ENCODE measurements at regions not wholly inside any gene's neighbourhood (a gene's known extent, or its start where the extent isn't known, plus 50 kb on each side); places are given as distances from the start of the nearest gene placed in this dataset.

DNA sequence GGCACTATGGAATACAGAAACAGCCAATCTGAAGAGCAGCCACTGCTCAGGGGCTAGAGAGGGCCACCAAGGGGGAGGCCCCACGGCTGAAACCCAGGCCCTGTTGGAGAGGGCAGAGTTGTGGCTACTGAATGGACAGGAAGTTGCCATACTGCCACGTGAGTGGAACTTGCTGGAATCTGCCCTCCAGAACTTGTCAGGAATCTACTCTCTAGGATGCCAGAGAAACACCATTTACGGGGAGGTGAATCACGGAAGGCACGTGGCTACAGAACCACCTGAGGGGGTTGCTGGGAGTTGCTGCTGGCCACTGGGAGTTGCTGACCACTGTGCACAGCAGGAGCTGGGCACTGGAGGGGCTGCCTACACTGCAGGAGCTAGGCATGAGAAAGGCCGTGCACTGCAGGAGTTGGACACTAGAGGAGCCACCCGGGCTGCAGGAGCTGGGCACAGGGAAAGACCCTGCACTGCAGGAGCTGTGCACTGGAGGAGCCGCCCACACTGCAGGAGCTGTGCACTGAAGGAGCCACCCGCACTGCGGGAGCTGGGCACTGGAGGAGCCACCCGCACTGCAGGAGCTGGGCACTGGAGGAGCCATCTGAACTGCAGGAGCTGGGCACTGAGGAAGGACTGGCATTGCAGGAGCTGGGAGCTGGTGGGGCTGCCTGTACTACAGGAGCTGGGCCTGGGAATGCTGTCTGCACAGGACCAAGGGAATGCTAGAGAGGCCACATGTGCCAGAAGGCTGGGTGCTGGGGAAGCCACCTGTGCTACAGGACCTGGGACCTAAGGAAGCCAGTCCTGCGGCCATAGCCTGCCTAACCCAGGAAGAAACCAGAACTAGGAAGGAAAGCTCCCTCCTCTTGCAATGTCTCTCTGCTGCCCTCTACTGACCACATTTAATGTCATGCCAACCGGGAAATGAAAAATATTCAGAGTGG, 343.4 kb downstream of the MATN1 start:
- Histone ChIP-seq H3K9ac (ENCODE audit: insufficient read depth in 1 of 2, low read length in 2 of 2) (no peak overlapping the region), H3K4me1 (ENCODE audit: control insufficient read depth in 5 of 5, insufficient read depth in 5 of 5, low read length in 5 of 5) (peaks cover 0 to 18% (median 3%) of the 10 kb centered on the region in 5 donors), H3K27ac (ENCODE audit: low read depth in 1 of 2, low read length in 1 of 2) (no peak overlapping the region), H3K27me3 (ENCODE audit: control insufficient read depth in 3 of 3, insufficient read depth in 3 of 3, low read length in 2 of 3) (no peaks in the 10 kb centered on the region), H3K36me3 (ENCODE audit: control insufficient read depth in 4 of 4, insufficient read depth in 4 of 4, low read length in 4 of 4) (no peaks in the 10 kb centered on the region), H3K4me3 (no peak overlapping the region), H3K9me3 (ENCODE audit: control insufficient read depth in 4 of 4, insufficient read depth in 3 of 4, low read length in 3 of 4) (no peaks in the 10 kb centered on the region)
- DNase-seq, result peak; percentile 51 to 84 (median 80)
- TF ChIP-seq, protein P1, sequence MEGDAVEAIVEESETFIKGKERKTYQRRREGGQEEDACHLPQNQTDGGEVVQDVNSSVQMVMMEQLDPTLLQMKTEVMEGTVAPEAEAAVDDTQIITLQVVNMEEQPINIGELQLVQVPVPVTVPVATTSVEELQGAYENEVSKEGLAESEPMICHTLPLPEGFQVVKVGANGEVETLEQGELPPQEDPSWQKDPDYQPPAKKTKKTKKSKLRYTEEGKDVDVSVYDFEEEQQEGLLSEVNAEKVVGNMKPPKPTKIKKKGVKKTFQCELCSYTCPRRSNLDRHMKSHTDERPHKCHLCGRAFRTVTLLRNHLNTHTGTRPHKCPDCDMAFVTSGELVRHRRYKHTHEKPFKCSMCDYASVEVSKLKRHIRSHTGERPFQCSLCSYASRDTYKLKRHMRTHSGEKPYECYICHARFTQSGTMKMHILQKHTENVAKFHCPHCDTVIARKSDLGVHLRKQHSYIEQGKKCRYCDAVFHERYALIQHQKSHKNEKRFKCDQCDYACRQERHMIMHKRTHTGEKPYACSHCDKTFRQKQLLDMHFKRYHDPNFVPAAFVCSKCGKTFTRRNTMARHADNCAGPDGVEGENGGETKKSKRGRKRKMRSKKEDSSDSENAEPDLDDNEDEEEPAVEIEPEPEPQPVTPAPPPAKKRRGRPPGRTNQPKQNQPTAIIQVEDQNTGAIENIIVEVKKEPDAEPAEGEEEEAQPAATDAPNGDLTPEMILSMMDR (IDR thresholded peaks at IDR 0.05; ENCODE audit: control extremely low read depth, extremely low read depth), result peak; percentile 86
- ATAC-seq (ENCODE audit: insufficient read depth, low FRiP score), result no peak
- WGBS, 2 donors, result 46 to 60% methylated on average over 12 to 13 of the region's 13 CpGs

DNA sequence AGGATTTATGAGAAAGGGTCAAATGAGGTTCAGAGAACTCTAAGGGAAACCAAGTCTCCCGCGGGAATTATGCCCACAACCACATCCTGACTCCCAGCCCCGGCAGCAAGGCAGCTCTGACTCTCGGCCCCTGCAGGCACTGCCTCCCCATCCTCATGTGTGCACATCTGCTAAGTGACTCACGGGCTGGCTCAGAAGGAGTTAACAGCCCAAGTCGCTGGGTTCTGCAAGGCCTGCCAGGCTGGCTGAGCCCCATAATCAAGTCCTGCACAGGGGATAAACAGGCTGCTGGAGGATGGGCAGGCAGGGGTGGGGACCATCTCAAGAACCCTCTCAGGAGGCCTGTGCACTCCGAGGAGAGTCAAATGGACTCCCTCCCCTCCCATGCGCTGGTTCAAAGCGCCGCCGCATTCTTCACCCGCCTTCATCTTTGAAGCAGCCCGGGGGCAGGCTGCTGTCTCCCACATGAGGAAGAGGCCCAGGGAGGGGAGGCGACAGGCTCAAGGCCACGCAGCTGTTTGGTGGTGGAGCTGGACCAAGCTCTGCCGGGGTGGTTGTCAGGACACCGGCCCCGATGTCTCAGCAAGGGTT, 344.3 kb downstream of the MATN1 start:
- H3K36me3 ChIP-seq (ENCODE audit: control insufficient read depth in 4 of 4, insufficient read depth in 4 of 4, low read length in 4 of 4), result no peaks in the 10 kb centered on the region
- no peaks in the 10 kb centered on the region for H3K27me3 ChIP-seq (ENCODE audit: control insufficient read depth in 3 of 3, insufficient read depth in 3 of 3, low read length in 2 of 3)
- 23 to 35% methylated on average over 18 of the region's 18 CpGs for WGBS, 2 donors
- no peak overlapping the region for H3K27ac ChIP-seq (ENCODE audit: low read depth in 1 of 2, low read length in 1 of 2)
- DNase-seq, result peak; percentile 75 to 85 (median 81)
- no peaks in the 10 kb centered on the region for H3K9me3 ChIP-seq (ENCODE audit: control insufficient read depth in 4 of 4, insufficient read depth in 3 of 4, low read length in 3 of 4)
- TF ChIP-seq, protein P1 (IDR thresholded peaks at IDR 0.05; ENCODE audit: control extremely low read depth, extremely low read depth), result no peak
- ATAC-seq (ENCODE audit: insufficient read depth, low FRiP score), result no peak
- H3K4me1 ChIP-seq (ENCODE audit: control insufficient read depth in 5 of 5, insufficient read depth in 5 of 5, low read length in 5 of 5), result peaks cover 0 to 18% (median 3%) of the 10 kb centered on the region in 5 donors
- no peak overlapping the region for H3K9ac ChIP-seq (ENCODE audit: insufficient read depth in 1 of 2, low read length in 2 of 2)
- no peak overlapping the region for H3K4me3 ChIP-seq

DNA sequence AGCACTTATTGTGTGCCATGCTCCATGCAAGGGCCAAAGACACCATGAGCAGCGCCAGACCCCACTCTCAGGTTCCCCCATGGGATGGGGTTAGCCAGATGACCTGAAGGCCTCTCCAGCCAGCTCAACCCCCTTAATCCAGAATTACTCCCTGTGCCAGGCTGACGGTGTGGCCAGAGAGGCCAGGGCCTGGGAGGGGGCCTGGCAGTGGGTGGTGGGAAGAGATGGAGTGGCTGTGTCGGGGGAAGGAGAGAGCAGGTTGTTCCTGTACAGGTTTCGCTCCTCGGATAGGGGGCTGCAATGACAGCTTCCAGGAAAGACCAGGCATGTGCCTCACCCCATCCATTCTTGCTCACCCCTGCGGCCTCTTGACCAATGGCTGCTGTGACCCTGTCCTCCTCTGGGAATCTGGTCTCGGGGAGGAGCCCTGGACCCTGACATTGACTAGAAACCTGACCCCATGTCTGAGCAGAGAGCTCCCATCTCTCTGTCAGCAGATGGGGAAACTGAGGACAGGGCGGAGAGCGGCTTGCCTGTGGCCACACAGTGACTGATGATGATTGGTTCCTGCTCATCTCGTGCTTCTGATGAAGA, 345.3 kb downstream of the MATN1 start:
- no peaks in the 10 kb centered on the region for H3K36me3 ChIP-seq (ENCODE audit: control insufficient read depth in 4 of 4, insufficient read depth in 4 of 4, low read length in 4 of 4)
- no peaks in the 10 kb centered on the region for H3K9me3 ChIP-seq (ENCODE audit: control insufficient read depth in 4 of 4, insufficient read depth in 3 of 4, low read length in 3 of 4)
- H3K4me3 ChIP-seq, result no peak overlapping the region
- TF ChIP-seq, protein P1 (IDR thresholded peaks at IDR 0.05; ENCODE audit: control extremely low read depth, extremely low read depth), result no peak
- no peak overlapping the region for H3K27ac ChIP-seq (ENCODE audit: low read depth in 1 of 2, low read length in 1 of 2)
- no peaks in the 10 kb centered on the region for H3K27me3 ChIP-seq (ENCODE audit: control insufficient read depth in 3 of 3, insufficient read depth in 3 of 3, low read length in 2 of 3)
- peaks cover 0 to 18% (median 3%) of the 10 kb centered on the region in 5 donors for H3K4me1 ChIP-seq (ENCODE audit: control insufficient read depth in 5 of 5, insufficient read depth in 5 of 5, low read length in 5 of 5)
- DNase-seq, result no peak
- WGBS, 2 donors, result 64 to 74% methylated on average over 10 of the region's 10 CpGs
- ATAC-seq (ENCODE audit: insufficient read depth, low FRiP score), result no peak
- no peak overlapping the region for H3K9ac ChIP-seq (ENCODE audit: insufficient read depth in 1 of 2, low read length in 2 of 2)
